Thyroid gland (tissue), 4 donors: ENCODE measurements at regions not wholly inside any gene's neighbourhood (a gene's known extent, or its start where the extent isn't known, plus 50 kb on each side); places are given as distances from the start of the nearest gene placed in this dataset.

Source experiments
- POLR2A ChIP-seq, 2 donors: fragments of 450-650 bp; IDR thresholded peaks; one replicate each; pipeline ENCODE4 v1.6.1; 2017; ENCODE audit warnings: antibody characterized with exemption in 2 of 2, mild to moderate bottlenecking in 2 of 2, moderate library complexity in 1 of 2
- TF ChIP-seq, protein P1 (sequence below), 6 experiments: fragments of 200-600 bp in 3 of 6; fragments of 450-650 bp in 3 of 6; sonication (generic) in 3 of 6; IDR thresholded peaks; one replicate each; pipeline ENCODE4 v1.5.1; 2016 to 2019; ENCODE audit warnings: antibody characterized with exemption in 6 of 6, mild to moderate bottlenecking in 2 of 6, inconsistent platforms in 1 of 6, moderate library complexity in 1 of 6

DNA sequence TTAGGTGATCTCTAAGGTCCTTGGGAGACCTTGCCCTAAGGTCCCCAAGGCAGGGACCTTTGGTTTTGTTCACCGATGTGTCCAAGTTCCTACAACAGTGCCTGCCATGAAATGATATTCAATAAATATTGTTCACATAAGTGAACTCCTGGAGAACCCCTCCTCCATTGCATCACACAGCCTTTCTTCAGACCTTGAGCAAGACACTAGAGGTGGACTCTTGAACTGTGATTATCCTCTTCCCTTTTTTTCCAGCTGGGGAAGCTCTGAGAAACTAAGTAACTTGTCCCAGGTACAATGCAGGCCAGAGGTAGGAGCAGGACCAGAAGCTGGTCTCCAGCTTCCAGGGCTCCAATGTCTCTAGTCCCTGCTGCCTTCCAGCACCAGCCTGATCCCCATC, 76.6 kb upstream of the LMO1 start:
- no peak for TF ChIP-seq POLR2A (IDR thresholded peaks at IDR 0.05)
- TF ChIP-seq, protein P1, sequence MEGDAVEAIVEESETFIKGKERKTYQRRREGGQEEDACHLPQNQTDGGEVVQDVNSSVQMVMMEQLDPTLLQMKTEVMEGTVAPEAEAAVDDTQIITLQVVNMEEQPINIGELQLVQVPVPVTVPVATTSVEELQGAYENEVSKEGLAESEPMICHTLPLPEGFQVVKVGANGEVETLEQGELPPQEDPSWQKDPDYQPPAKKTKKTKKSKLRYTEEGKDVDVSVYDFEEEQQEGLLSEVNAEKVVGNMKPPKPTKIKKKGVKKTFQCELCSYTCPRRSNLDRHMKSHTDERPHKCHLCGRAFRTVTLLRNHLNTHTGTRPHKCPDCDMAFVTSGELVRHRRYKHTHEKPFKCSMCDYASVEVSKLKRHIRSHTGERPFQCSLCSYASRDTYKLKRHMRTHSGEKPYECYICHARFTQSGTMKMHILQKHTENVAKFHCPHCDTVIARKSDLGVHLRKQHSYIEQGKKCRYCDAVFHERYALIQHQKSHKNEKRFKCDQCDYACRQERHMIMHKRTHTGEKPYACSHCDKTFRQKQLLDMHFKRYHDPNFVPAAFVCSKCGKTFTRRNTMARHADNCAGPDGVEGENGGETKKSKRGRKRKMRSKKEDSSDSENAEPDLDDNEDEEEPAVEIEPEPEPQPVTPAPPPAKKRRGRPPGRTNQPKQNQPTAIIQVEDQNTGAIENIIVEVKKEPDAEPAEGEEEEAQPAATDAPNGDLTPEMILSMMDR (IDR thresholded peaks at IDR 0.05), result no peak
